Ureter (tissue), 1 donor: ENCODE measurements at regions not wholly inside any gene's neighbourhood (a gene's known extent, or its start where the extent isn't known, plus 50 kb on each side); places are given as distances from the start of the nearest gene placed in this dataset.
"Not testable (repeated sequence)": the region's sequence is repeated elsewhere in the genome, so short reads cannot be mapped to it uniquely, and the experiment has no call there.

Source experiments
- DNase-seq: peaks from one replicate; pipeline ENCODE4 v3.0.0-alpha.2; 2020; ENCODE audit warnings: low spot score
- donor health status: DM: yes; HTN: yes; CAD: no.

DNA sequence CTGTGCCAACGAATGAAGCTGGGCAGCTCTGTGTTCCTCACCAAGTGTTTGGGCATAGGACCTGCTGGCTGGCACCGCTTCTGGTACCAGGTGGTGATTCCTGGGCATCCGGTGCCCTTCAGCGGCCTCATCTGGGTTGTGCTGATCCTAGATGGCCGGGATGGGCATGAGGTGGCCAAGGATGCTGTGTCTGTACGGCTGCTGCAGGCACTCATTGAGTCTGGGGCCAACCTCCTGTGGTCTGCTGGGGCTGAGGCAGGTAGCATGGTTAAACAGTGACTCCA, 96.1 kb upstream of the PLEKHM1 start:
- DNase-seq, result not testable (repeated sequence)

DNA sequence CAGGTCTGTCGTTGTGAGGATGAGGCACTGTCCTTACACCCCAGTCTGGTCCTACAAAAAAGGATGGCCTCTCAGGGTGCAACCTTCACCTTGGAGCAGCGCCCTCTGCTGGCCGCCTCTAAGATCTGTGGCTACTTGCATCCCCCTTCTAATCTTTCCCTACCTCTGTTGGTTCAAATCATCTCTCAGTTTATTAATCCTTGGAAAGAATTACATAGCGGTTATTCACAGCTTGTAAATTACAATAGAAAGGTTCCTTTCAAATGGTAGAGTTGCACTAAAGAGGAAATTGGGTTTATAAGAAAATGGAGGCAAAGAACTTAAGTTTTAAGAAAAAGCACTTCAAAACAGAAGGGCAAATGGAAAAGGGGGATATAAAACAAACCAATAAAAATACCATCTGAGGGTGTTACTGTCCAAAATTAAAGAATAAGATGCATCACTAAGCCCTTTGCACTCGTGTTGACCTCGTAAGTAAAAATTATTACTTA, 102.0 kb upstream of the PLEKHM1 start:
- peak; percentile 75 for DNase-seq

DNA sequence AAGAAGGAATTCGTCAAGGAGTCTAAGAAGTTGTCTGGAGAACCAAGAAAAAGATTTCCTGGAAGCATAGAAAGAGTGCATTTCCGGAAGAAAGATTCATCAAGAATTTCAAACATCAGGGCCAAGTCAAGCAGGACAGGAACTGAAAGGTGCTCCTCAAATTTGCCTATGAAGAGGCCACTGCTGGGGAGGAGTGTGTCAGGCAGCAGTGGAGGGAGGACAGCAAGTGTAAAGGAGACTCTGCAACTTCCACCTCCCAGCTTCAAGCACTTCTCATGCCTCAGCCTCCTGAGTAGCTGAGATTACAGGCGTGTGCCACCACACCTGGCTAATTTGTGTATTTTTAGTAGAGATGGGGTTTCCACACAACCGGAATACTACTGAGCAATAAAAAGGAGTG, 105.8 kb upstream of the PLEKHM1 start:
- not testable (repeated sequence) for DNase-seq

DNA sequence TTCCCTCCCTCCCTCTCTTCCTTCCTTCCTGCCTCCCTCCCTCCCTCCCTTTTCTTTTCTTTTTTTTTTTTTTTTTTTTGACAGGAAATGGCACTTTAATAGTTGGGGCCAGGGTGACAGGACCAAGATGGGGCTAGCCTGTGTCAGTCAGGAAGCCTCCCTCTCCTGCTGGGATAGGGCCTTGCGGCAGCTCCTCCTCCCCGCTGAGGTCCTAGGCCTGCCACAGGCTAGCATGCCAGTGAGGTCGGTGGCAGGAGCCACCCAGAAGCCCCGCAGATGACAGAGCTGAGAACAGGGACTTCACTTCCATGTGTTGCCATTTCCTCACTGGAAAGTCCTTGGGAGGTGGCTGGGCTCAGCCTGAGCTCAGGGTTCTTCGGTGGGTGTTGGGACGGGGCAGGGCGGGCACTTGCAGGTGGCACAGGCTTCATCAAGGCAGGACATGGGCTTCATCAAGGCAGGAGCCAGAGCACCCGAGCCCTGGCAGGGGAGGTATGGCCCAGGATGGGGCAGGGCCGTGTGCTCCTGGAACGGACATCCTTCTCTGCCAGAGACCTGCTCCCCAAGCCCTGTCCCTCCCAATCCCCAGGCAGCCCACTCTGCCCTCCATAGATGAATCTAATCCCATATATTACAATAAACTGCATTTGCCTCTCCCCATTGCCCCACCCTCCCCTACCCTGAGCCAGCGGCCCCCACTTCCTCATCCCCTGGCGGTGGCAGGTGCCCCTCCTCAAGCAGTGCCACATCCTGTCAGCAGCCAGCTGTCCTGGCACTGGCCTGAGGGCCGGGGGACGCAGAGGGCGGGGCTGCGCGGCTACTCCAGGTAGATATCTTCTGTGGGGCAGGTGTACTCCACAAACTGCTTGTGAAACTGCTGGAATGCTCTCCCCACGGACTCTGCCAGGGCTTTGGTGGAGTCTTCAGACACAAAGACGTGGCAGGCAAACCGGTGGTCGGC, 109.8 kb upstream of the PLEKHM1 start:
- not testable (repeated sequence) for DNase-seq

DNA sequence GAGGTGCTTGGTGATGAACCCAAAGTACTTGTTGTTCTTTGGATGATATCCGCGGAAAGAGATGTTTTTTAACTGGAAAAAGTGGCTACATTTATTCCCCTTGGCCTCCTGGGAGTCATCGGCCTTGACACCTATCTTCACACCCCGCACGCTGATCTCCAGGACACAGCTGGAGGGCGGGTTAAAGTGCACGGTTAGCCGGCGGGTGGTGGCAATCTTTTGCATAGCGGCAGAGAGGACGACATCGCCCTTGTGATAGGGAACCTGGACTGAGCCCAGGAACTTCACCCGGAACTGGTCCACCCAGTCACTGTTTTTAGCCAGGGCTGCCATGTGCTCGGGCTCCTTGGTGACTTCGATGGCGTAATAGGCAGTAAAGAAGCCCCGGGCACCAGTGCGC, 110.5 kb upstream of the PLEKHM1 start:
- not testable (repeated sequence) for DNase-seq

DNA sequence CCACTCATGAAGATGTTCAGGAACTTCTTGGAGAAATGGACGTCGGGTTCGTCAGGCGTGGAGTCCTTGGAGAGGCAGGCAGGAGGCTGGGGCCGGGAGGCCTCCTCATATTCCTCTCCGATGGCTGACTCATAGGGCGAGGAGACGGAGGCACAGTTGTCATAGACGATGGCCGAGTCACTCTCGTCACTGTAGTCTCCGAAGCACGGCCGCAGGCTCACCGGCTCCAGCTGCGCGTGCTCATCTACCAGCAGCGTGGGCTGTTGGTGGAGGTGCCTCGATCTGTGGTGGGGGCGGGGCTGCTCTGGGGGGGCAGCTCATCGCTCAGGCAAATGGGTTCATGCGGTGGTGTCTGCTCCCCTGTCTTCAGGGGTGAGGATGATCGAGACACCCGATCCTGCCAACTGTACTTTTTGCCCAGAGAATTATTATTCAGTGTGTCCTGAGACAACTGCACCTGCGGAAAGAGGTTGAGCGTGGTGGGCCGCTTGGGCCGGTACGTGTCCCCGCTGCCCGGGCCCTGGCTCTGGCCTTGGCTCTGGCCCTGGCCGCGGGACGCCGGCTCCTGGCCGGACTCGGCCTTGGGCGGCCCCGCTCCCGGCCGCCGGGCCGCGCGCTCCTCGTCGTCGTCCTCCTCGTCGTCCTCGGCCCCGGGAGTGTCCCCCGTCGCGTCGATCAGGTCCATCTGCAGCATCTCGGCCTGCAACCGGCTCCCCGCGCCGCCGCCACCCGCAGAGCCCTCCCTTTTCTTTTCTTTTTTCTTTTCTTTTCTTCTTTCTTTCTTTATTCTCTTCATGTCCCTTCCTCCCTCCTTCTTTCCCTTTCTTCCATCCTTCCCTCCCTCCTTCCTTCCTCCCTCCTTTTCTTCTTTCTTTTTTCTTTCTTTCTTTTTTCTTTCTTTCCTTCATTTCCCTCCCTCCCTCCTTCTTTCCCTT, 111.4 kb upstream of the PLEKHM1 start:
- DNase-seq, result not testable (repeated sequence)

DNA sequence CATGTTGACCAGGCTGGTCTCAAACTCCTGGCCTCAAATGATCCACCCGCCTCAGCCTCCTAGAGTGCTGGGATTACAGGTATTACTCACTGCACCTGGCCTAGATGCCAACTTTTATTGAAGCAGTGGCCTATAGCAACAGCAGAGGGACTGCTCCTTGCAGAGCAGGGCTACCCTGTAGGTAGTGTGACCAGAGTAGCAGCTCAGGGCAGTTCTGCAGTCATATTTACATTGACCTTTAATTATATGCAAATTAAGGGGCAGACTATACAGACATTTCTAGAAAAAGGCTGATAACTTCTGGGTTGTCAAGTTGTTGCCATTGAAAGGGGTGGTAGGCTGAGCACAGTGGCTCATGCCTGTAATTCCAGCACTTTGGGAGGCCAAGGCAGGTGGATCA, 115.2 kb upstream of the PLEKHM1 start:
- DNase-seq, result not testable (repeated sequence)

DNA sequence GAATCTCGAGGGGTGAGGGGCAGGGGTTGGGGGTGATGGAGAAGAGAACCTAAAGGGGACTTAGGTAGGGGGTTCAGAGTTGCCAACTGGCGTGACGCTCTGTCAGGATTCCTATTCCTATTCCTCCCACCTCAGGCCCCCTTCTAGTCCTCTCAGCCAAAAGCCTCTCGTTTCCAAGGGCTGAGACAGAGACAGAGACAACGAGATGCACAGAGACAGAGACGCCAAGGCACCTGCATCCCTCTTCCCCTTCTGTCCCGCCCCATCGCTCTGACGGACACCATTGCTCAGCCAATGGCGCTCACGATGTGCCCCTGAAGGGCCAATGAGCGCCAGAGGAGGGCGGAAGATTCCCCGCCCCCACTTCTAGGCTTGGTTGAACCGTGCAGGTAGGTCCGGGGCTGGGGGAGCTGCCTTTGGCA, 129.5 kb upstream of the PLEKHM1 start:
- peak; percentile 87 for DNase-seq

DNA sequence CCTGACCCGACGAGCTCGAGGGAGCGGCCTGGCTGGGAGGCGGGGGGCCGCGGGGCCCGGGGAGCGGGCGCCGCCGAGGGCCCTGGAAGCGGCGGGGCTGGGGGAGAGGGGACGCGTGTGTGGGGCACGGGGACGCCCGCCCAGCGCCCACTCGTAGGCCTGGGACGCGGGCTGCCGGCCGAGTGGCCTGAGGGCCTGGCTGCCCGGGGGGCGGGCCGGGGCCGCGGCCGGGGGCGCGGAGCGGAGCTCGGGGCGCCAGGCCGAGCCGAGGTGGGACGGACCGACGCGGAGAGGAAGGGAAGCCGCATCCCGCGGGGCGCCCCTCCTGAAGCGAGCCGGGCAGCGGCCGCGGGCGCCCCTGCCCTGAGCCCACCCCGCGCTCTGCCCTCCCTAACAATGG, 129.9 kb upstream of the PLEKHM1 start:
- not testable (repeated sequence) for DNase-seq

DNA sequence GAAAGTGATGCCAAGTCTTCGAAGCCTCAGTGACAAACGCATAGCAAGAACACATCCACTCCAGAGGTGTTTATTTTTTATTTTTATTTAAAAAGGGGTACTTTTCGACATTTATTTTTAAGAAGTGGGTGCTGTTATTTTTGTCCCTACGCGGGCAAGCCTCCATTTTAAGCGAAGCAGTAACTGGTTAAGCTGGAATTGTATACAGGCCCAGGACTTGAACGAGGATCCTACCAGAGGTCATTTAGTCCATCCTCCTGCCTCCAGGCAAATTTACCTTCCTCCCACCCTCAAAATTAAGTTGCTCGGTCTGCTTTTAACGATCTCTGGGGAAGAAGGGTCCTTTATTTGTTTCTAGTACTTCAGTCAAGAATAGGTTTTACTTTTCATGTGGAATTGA, 130.6 kb upstream of the PLEKHM1 start:
- DNase-seq, result not testable (repeated sequence)

DNA sequence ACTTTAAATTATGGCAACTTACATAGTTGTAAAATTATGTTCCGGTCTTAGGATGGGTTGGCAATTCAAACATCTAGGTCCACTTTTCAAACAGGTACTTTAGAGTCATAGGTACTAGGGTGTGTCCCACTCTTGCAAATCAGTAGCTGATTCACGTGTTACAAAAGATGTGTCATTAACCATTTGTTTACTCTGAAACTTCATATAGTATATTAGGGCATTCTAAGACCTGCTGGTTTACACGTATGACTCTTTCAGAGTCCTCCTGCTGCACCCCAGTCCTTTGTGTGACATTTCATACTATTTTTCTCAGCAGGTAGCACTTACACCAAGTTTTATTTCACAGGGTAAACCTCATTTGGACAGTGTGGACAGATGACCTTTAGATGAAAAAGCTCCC, 131.8 kb upstream of the PLEKHM1 start:
- not testable (repeated sequence) for DNase-seq

DNA sequence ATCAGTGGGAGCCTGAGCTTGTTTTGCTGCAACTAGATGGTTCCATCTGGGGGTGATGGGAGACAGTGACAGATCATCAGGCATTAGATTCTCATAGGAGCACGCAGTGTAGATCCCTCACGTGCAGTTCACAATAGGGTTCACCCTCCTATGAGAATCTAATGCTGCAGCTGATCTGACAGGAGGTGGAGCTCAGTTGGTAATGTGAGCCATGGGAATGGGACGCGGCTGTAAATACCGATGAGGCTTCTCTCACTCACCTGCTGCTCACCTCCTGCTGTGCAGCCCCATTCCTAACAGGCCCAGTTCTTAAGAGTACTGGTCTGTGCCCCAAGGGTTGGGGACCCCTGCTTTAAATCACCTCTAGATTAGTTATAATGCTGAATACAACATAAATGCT, 137.5 kb upstream of the PLEKHM1 start:
- no peak for DNase-seq

DNA sequence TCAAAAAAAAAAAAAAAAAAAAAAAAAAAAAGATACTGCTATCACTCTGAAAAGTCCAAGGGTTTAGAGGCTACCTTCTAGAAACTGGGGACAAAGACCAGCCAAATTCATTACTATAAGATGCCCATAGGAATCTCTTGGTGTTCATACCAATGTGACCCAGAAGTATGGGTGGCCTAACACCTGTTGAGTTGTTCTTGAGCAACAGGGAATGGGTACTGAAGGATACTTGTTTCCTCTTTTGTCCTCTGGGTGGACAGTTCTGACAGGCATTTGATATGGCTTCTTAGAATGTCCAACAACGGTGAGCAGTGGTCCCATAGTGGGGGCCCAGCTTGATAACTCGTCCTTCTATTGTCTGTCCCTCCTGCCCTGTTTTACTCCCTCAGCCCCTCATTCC, 141.4 kb upstream of the PLEKHM1 start:
- no peak for DNase-seq

DNA sequence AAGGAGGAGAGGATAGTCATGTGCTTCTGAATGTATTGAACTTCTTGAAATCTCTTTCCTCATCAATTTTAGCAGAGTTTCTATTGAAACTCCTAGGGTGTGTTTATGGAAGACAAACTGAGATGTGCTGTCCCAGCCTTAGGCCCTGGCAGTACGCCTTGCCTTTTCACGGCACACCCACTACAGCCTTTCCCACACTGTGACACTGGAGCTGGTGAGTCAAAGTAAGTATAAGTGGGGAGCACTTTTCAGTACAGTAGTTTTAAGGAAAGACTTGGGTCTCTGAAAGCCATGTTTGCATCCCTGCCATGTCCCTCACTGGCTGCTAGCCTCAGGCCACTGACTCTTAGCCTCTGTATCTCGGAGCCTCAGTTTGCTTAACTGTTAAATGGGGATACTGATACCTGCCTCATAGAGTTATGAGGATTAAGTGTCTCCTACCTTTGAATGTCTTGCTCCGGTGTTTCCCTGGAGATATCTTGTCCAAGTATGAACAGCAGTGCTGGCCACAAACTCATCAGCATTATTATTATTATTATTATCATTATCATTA, 144.7 kb upstream of the CRHR1 start:
- DNase-seq, result no peak

DNA sequence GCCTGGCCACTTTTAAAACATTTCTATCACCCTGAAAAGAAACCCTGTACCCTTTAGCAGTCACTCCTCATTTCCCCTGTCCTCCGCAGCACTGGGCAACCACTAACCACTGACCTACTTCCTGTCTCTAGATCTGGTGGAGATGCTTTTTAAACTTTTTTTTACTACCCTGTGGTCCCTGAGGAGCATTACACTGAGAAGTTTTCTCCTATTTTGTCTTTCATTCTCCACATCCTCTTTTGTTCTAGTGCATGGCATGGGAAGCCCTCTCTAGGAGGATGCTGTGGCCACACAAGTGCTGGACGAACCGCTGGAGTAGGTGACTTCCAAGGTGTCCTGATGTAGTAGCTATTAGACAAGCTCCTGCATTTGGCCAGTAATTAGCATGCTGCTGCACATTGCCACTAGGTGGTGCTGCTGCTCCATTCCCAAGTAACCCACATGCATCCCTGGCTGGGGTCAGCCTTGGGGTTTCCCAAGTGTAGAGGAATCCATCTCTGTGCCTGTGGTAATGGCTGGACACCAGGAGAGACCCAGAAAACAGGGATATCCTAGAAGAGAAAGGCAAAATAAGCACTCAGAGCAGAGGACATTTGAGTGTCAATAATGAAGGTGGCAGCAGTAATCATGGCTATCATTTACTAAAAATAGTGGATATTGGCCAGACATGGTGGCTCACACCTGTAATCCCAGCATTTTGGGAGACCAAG, 143.8 kb upstream of the CRHR1 start:
- DNase-seq, result peak; percentile 73

DNA sequence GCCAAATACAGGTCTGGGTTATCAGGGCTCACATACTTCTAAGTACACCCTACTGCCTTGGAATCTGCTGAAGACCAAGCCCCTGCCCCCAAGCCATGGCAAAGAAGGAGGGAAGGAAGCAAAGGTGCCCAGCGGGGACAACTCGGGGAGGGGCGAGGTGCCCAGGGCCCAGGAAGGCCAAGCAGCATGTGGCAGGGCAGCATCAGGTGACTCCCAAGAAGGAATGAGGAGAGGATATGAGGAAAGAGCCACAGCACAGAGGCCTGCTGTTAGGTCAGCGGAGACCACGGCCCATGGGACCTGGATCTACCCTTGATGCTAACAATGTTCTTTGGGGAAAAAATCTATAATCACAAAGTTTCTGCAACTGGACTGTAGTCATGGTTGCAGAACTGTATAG, 142.6 kb upstream of the CRHR1 start:
- DNase-seq, result no peak

DNA sequence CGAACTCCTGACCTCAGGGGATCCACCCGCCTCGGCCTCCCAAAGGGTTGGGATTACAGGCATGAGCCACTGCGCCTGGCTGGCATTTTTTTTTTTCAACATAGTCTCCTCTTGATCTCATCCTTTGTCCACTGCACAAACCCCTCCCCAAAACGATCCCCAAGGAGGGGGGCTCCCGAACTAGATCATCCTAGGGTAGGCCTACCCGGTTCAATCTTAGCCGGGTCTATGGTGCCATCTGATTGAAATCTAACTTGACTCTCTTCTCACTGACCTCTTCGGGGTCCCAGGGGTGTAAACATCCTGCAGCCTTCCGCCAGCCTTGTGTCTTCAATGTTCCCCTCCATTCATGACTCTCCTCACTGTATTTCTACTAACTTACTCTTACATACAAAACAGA, 140.5 kb upstream of the CRHR1 start:
- no peak for DNase-seq

DNA sequence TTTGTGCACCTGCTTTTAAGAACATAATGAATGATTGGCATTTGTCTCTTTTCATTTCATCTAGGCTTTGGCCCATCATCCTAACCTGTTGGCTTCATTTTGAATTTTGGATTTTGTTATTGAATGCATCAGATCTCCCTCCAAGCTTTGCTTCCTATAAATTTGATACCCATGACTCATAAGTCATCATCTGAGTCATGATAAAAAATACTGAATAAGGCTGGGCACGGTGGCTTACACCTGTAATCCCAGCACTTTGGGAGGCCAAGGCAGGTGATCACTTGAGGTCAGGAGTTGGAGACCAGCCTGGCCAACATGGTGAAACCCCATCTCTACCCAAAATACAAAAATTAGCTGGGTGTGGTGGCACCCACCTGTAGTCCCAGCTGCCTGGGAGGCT, 139.5 kb upstream of the CRHR1 start:
- DNase-seq, result not testable (repeated sequence)

DNA sequence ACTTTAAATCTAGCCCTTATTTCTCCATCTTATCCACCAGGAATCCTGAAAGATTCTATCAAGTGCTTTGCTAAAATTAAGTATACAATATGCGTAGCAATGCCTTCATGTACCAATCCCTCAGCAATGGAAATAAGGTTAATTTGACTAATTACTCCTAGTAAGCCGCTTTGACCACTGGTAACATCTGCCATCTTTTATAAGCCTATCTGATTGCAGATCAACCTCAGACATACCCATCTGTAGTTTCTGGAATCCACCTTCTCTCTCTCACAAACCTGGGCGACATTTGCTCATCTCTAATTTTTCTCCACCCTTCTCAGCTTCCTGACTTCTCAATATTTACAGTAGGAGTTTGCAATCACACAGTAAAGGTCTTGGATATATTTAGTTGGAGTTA, 138.8 kb upstream of the CRHR1 start:
- DNase-seq, result no peak

DNA sequence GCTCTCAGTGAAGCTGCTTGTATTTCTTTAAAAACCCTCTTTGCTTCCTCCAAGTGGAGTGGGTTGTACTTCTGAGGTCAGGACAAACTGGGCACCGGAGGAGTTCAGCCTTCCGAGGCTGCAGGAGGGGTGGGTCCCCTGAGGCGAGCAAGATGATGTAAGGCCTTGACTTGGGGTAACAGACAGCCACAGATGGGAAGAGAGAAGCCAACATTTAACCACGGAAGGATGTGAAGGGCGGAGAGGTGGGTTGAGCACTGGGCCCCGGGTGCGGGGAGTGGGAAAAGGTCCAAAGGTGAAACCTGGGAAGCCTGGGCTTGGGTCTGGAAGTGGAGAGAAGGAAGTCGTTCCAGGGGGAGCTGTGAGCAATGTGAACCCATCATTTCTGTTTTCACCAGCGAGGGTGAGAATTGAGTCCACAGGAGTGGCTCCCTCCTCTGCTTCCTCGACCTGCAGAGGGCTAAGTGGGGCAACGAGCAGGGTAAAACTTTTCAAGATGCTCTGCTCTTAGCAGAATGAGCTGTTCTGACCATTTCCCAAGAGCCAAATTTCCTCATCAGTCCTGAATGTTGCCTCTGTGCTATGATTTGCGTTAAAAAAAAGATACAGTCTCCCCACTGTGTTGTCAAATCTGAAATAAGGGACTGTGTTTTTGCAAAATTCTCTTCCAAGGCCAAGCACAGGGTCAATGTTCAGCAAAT, 137.7 kb upstream of the CRHR1 start:
- no peak for DNase-seq

DNA sequence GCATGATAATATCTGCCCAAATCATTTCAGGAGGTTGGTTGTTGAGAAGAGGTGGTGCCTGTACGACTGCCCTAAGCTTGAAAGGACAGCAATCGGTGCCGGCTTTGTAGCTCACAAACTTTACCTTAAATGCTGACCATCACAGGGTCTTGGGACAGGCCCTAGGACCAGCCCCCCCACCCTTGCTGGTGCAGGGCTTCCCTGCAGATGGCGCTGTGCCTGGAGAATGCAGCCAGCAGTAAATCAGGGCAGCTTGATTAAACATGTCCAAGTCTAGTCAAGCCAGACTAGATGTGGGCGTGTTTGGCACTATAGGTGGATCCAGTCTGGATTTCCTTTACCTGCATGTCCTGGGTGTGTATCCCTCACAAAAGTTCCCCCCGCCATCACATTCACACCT, 135.5 kb upstream of the CRHR1 start:
- no peak for DNase-seq
